DMS 273 (cell line): ENCODE measurements at regions not wholly inside any gene's neighbourhood (a gene's known extent, or its start where the extent isn't known, plus 50 kb on each side); places are given as distances from the start of the nearest gene placed in this dataset.

ENCODE experiments used
- DNase-seq: peaks from one replicate; lab custom pipeline; 2025; ENCODE audit not compliant: unreplicated experiment; lab: John Stamatoyannopoulos, UW

DNA sequence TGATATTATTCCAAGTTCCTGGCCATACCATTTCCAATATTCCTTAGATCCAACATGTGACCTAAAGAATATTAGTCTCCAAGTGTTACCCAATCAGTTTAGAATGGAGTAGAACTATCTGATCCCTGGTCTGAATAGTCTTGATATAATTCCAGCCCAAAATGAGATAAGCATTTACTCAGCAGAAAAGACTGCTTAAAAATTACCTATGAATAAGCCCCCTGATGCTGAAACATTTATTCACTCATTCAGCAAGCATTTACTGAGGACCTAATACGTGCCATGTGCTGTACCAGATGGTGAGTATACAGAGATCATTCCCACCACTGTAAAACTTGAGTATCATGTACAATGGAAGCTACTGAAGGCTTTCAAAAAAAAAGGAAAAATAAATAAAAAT is 157.0 kb downstream of the FAM114A2 start:
- no peak for DNase-seq

DNA sequence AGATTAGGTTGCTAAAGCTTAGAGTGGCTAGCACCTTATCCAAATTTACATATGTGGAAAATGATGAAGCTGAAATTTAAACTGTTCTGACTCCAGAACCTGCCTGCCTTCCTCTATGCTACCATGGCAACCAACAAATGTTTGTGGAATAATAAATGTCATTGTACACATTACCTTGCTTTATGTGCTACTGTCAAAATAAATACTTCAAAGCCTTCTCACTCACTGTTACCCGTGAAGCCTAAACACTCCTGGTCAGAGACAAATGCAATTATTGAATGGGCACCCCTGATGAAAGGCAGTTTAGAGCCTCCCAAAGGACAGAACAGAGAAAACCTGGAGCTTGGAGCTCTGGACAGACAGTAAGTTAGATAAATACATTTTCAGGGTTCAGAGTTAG is 158.6 kb downstream of the FAM114A2 start:
- no peak for DNase-seq

GRCh38 chr5:153879596-153879995 is 159.1 kb downstream of the FAM114A2 start:
- no peak for DNase-seq

GRCh38 chr5:153866176-153866575 is 172.5 kb downstream of the FAM114A2 start:
- no peak for DNase-seq

DNA sequence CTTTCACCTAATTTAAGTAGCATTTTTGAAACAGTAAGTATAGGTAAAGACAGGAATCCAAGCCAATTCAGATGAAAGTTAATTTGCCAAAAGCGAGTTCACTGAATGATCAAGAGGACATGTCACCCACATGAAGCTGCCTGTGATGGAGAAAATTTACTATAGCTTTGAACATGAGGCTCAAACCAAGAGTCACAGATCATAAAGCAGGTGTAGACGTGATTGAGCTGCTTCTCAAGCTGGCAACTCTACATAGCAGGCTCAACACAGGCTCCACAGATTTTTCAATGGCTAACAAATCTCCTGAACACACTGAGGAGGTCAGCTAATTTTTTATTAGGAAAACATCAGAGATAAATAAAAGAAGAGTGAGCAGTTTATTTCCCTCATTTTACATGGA is 173.7 kb downstream of the FAM114A2 start:
- no peak for DNase-seq

- no peak for DNase-seq
These were observed 174.8 kb downstream of the FAM114A2 start for GRCh38 chr5:153863951-153864350.
